22Rv1 (cell line): ENCODE measurements at regions not wholly inside any gene's neighbourhood (a gene's known extent, or its start where the extent isn't known, plus 50 kb on each side); places are given as distances from the start of the nearest gene placed in this dataset.
A peak's percentile ranks its signal among the peaks of the same experiment; 100 is the strongest.

Experiments
- H3K27ac ChIP-seq: fragments of 450-650 bp; 2 replicates; pipeline ENCODE4 v1.5.1; 2017
- ZFX ChIP-seq: fragments of 450-650 bp; IDR thresholded peaks from 2 replicates; pipeline ENCODE4 v1.6.1; 2017; ENCODE audit warnings: antibody characterized with exemption, borderline replicate concordance
- TF ChIP-seq, protein P1 (sequence below): fragments of 450-650 bp; IDR thresholded peaks from 2 replicates; pipeline ENCODE4 v1.5.1; 2017; ENCODE audit warnings: mild to moderate bottlenecking

DNA sequence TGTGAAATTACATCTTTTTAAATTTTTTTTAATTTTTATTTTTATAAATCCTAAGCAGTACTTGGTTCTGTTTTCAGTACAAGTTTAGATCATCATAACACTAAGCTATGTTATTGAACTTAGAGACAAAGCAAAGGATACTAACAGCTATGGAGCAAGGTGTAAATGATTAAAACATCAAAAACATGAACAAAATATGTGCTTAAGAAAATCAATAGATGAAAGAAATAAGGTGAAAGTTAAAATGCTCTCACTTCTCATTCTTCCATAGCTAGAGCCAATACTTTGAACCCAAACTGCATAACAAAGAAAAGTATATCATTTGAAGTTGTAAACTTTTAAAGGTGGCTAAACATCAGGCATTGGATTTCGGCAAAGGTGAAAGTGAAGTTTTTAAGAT is 292.3 kb upstream of the PUM3 start:
- no peak overlapping the region for H3K27ac ChIP-seq
- TF ChIP-seq, protein P1, sequence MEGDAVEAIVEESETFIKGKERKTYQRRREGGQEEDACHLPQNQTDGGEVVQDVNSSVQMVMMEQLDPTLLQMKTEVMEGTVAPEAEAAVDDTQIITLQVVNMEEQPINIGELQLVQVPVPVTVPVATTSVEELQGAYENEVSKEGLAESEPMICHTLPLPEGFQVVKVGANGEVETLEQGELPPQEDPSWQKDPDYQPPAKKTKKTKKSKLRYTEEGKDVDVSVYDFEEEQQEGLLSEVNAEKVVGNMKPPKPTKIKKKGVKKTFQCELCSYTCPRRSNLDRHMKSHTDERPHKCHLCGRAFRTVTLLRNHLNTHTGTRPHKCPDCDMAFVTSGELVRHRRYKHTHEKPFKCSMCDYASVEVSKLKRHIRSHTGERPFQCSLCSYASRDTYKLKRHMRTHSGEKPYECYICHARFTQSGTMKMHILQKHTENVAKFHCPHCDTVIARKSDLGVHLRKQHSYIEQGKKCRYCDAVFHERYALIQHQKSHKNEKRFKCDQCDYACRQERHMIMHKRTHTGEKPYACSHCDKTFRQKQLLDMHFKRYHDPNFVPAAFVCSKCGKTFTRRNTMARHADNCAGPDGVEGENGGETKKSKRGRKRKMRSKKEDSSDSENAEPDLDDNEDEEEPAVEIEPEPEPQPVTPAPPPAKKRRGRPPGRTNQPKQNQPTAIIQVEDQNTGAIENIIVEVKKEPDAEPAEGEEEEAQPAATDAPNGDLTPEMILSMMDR: no peak
- TF ChIP-seq ZFX: no peak

DNA sequence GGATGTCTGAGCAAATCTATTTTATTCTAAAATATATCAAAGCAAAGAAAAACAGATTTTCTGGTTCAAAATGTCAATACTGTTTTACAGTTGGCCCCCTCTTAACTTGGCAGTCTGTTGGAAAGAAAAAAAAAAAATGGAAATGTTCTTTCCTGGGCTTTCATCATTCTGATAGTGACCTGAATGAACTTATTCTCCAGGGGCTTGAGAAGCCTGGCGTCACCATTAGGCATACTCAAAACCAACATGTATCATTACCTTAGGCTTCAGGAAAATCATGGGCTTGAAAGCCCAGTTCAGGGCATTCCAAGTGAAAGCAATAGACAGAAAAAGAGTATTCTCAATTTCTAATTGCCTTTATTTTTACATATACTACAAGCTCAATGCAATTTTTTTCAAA is 283.7 kb upstream of the PUM3 start:
- H3K27ac ChIP-seq: no peak overlapping the region
- TF ChIP-seq ZFX: no peak
- TF ChIP-seq, protein P1: no peak

DNA sequence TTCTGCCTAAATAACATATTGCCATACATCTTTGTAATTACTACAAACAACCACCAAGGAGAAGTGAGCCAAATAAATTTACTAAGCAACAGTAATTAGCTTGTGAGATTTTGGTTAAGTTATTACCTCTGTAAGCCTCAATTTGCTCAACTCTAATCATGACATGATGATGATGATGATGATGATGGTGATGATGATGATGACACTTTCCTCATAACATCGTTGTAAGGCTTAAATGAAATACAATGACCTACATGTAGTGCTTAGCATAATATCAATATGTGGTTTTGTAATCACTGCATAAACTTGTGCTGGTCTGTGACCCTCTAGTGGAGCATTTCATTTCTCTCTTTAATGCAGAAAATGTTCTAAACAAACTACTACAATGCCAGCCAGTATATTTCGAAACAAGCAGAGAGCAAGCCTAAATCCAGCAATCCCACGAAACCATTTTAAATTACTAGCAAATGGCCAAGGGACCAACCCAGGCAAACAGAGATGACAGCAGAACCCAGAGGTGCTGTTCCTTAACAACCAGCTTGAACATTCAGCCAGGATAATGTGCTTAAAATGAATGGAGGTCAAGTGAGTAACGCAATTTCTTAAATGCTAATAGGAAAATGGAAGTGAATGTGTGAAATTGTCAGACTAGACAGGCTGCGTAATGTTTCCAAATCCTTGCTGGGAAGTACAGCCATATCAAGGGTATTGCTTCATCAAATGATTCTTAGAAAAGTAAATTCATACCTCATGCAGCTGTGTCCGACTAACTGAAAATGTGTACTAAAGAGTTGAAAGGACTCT is 281.9 kb upstream of the PUM3 start:
- no peak overlapping the region for H3K27ac ChIP-seq
- TF ChIP-seq, protein P1: no peak
- TF ChIP-seq ZFX: no peak

- no peak overlapping the region for H3K27ac ChIP-seq
- TF ChIP-seq, protein P1: no peak
- no peak for TF ChIP-seq ZFX
Measured at GRCh38 chr9:3124001-3124400, 280.1 kb upstream of the PUM3 start.

DNA sequence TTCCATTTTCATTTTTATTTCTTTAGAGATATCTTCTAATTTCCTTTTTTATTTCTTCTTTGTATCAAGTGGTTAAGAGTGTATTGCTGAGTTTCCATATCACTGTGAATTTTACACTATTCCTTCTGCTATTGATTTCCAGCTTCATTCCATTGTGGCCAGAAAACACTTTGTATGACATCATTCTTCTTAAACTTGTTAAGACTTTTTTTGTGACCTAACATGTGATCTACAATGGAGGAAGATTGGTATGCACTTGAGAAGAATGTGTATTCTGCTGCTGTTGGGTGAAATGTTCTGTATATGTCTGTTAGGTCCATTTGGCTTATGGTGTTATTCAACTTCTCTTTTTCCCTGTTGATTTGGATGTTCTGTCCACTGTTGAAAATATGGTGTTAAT is 274.2 kb upstream of the PUM3 start:
- TF ChIP-seq, protein P1: no peak
- TF ChIP-seq ZFX: no peak

DNA sequence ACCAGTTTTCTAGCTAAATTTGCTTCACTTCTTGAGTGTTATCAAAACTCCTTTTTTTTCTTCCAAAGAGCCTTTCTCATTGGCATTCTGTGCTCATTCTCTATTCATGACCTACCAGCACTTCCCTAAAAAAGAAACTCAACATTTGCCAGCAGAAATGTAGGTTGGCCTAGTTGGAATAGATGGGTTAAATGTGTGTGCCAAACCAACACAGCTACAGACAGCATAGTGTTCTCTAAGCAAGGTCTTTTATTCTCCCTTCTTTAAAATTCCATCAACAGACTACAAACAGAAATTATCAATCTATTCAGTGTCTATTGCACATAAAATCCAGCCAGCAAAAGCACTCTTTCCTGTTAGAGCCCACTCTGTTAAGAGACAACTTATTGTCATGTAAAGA is 255.8 kb upstream of the PUM3 start:
- H3K27ac ChIP-seq: no peak overlapping the region
- TF ChIP-seq, protein P1: no peak
- no peak for TF ChIP-seq ZFX

More for the DNA sequence above, 274.2 kb upstream of the PUM3 start:
- H3K27ac ChIP-seq: no peak overlapping the region

DNA sequence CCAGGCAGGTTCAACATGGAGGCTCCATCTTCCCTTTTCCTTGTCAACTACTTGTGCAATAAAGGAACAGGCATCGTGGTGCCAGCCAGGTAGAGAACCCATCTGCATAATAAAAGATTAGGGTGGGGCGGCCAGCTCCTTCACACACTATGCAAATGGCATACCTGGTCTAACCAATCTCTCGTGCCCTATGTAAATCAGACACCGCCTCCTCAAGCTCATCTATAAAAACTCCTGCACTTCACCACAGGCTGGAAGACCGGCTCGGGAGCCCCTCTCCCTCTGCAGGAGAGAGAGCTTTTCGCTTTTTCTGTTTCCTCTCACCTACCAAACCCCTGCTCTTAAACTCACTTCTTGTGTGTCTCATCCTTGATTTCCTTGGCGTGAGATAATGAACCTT is 244.3 kb upstream of the PUM3 start:
- H3K27ac ChIP-seq: no peak overlapping the region
- TF ChIP-seq ZFX: no peak
- TF ChIP-seq, protein P1: peak; percentile 23; the same call in 1 of the 2 replicates
